ENCODE measurements at regions not wholly inside any gene's neighbourhood (a gene's known extent, or its start where the extent isn't known, plus 50 kb on each side); places are given as distances from the start of the nearest gene placed in this dataset.

DNA sequence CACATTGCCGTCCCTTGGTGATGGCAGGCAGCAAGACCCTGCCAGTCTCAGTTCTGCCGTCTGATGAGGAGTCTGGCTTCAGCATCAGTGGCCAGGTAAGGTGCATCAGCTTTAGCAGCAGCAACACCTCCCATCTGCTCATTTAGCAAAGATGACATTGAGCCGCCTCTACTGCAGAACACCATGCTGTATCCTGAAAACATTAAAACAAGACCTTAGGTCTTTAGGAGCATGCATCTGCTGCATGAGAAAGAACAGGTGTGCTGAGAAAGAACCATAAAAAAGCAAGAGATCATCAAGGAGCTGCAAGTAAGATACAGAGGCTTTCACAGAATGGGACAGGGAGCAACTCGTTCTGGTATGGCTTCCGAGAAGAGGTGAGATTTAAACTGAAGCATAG lies 87.5 kb downstream of the SCN11A start:
- TF ChIP-seq, protein P1, sequence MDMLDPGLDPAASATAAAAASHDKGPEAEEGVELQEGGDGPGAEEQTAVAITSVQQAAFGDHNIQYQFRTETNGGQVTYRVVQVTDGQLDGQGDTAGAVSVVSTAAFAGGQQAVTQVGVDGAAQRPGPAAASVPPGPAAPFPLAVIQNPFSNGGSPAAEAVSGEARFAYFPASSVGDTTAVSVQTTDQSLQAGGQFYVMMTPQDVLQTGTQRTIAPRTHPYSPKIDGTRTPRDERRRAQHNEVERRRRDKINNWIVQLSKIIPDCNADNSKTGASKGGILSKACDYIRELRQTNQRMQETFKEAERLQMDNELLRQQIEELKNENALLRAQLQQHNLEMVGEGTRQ (CRISPR knock-in tag; IDR thresholded peaks at IDR 0.05), result no peak
- peaks cover 16% of the 10 kb centered on the region for H3K4me1 Mint-ChIP-seq
- no peaks in the 10 kb centered on the region for H3K9me3 Mint-ChIP-seq
- POLR2A ChIA-PET, result no interaction called here
- H3K4me3 Mint-ChIP-seq, result no peak overlapping the region
- no peak overlapping the region for H3K27ac Mint-ChIP-seq
- no peak for DNase-seq (ENCODE audit: low spot score)
- CTCF ChIA-PET, result no interaction called here
- H3K36me3 Mint-ChIP-seq, result no peaks in the 10 kb centered on the region
- no peak for ATAC-seq
- no peaks in the 10 kb centered on the region for H3K27me3 Mint-ChIP-seq (ENCODE audit: low read depth)

DNA sequence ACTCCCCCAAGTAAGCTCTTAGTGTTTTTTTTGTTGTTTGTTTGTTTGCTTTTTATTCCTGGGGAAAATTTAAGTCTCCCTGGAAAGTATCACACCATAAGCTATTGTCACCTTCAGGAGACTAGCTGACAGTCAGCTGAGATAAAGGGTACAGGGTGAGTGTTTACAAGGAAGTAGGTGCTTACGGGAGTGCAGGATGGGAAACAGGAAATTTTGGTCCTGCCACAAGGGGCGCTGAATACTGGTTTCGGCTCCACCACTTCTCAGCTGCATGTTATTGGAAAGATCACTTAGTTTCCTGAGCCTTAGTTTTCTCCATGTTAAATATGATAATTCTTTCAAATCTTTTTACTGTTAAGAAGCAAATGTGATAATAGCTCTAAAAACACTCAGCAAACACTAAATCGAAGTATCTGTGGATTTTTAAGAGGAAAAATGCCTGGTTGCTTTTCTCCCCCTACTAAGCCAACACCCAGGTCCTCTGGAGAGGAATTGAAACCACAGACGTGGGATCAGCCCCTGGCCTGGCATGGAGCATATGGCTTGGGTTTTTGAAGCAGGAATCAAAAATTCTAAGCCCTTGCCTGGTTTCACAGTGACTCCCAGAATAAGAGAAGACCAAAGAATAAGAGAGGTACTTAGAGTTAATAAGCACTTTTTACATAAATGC lies 90.7 kb downstream of the SCN11A start:
- Mint-ChIP-seq H3K27ac (0 out of 2 replicates have a peak overlapping the region, but pooled peaks have one; percentile 39), H3K36me3 (no peaks in the 10 kb centered on the region), H3K9me3 (no peaks in the 10 kb centered on the region), H3K4me1 (peaks cover 13% of the 10 kb centered on the region), H3K4me3 (no peak overlapping the region), H3K27me3 (ENCODE audit: low read depth) (no peaks in the 10 kb centered on the region)
- TF ChIP-seq NFATC4 (CRISPR knock-in tag; IDR thresholded peaks at IDR 0.05), result no peak
- TF ChIP-seq, protein P2, sequence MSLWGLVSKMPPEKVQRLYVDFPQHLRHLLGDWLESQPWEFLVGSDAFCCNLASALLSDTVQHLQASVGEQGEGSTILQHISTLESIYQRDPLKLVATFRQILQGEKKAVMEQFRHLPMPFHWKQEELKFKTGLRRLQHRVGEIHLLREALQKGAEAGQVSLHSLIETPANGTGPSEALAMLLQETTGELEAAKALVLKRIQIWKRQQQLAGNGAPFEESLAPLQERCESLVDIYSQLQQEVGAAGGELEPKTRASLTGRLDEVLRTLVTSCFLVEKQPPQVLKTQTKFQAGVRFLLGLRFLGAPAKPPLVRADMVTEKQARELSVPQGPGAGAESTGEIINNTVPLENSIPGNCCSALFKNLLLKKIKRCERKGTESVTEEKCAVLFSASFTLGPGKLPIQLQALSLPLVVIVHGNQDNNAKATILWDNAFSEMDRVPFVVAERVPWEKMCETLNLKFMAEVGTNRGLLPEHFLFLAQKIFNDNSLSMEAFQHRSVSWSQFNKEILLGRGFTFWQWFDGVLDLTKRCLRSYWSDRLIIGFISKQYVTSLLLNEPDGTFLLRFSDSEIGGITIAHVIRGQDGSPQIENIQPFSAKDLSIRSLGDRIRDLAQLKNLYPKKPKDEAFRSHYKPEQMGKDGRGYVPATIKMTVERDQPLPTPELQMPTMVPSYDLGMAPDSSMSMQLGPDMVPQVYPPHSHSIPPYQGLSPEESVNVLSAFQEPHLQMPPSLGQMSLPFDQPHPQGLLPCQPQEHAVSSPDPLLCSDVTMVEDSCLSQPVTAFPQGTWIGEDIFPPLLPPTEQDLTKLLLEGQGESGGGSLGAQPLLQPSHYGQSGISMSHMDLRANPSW (CRISPR knock-in tag; conservative IDR thresholded peaks at IDR 0.05; ENCODE audit: low read depth), result no peak
- TF ChIP-seq, protein P3, sequence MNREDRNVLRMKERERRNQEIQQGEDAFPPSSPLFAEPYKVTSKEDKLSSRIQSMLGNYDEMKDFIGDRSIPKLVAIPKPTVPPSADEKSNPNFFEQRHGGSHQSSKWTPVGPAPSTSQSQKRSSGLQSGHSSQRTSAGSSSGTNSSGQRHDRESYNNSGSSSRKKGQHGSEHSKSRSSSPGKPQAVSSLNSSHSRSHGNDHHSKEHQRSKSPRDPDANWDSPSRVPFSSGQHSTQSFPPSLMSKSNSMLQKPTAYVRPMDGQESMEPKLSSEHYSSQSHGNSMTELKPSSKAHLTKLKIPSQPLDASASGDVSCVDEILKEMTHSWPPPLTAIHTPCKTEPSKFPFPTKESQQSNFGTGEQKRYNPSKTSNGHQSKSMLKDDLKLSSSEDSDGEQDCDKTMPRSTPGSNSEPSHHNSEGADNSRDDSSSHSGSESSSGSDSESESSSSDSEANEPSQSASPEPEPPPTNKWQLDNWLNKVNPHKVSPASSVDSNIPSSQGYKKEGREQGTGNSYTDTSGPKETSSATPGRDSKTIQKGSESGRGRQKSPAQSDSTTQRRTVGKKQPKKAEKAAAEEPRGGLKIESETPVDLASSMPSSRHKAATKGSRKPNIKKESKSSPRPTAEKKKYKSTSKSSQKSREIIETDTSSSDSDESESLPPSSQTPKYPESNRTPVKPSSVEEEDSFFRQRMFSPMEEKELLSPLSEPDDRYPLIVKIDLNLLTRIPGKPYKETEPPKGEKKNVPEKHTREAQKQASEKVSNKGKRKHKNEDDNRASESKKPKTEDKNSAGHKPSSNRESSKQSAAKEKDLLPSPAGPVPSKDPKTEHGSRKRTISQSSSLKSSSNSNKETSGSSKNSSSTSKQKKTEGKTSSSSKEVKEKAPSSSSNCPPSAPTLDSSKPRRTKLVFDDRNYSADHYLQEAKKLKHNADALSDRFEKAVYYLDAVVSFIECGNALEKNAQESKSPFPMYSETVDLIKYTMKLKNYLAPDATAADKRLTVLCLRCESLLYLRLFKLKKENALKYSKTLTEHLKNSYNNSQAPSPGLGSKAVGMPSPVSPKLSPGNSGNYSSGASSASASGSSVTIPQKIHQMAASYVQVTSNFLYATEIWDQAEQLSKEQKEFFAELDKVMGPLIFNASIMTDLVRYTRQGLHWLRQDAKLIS (CRISPR knock-in tag; IDR thresholded peaks at IDR 0.05; ENCODE audit: borderline replicate concordance), result no peak
- TF ChIP-seq, protein P4, sequence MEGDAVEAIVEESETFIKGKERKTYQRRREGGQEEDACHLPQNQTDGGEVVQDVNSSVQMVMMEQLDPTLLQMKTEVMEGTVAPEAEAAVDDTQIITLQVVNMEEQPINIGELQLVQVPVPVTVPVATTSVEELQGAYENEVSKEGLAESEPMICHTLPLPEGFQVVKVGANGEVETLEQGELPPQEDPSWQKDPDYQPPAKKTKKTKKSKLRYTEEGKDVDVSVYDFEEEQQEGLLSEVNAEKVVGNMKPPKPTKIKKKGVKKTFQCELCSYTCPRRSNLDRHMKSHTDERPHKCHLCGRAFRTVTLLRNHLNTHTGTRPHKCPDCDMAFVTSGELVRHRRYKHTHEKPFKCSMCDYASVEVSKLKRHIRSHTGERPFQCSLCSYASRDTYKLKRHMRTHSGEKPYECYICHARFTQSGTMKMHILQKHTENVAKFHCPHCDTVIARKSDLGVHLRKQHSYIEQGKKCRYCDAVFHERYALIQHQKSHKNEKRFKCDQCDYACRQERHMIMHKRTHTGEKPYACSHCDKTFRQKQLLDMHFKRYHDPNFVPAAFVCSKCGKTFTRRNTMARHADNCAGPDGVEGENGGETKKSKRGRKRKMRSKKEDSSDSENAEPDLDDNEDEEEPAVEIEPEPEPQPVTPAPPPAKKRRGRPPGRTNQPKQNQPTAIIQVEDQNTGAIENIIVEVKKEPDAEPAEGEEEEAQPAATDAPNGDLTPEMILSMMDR (IDR thresholded peaks at IDR 0.05), result peak; percentile 55
- no peak for TF ChIP-seq CREM (CRISPR knock-in tag; IDR thresholded peaks at IDR 0.05)
- DNase-seq (ENCODE audit: low spot score), result peak; percentile 72
- ChIA-PET POLR2A (interaction anchor here (1.0 kb wide), 1 partner anchor 9 kb away, joined by 3 read pairs; no protein-coding TSS in a partner anchor), CTCF (interaction anchor here (0.6 to 4.3 kb wide), 21 partner anchors 10 to 663 kb away, joined by 3 to 46 read pairs (median 4); no protein-coding TSS in a partner anchor)
- peak; percentile 97 for ATAC-seq

DNA sequence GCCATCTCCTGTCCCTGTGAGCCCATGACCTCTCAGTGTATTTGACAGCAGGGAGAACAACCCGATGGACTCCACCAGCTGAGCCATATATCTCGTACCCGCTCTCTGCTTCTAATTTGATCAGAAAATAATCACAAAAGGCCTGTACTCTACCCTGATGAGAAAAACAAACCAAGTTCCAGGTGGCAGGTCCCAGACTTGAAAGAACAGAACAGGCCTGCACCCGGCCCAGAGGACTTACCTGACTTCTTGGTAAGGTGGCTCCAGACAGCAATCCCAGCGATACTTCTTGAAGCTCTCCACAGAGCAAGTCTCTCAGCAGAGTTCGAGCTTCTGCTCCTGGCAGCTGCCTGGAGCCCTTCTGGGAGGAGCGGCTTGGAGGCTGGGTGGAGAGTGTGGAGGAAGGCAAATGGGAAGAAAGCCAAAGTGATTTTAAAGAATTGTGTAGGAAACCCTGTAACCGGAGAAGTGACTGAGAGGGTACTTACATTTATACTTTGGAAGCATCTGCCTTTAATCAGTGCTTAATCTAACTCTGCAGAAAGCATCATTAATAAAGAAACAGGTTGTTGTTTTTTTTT lies 91.6 kb downstream of the SCN11A start:
- DNase-seq (ENCODE audit: low spot score) (no peak), ATAC-seq (no peak)
- Mint-ChIP-seq H3K4me1 (peaks cover 13% of the 10 kb centered on the region), H3K27me3 (ENCODE audit: low read depth) (no peaks in the 10 kb centered on the region), H3K27ac (peak overlapping the region; percentile 51; the same call in 1 of the 2 replicates), H3K4me3 (no peak overlapping the region), H3K9me3 (no peaks in the 10 kb centered on the region), H3K36me3 (no peaks in the 10 kb centered on the region)
- ChIA-PET CTCF (interaction anchor here (0.9 to 4.3 kb wide), 15 partner anchors 9 to 221 kb away, joined by 3 to 46 read pairs (median 5); no protein-coding TSS in a partner anchor), POLR2A (no interaction called here)
- no peak for TF ChIP-seq FOXK1 (CRISPR knock-in tag; IDR thresholded peaks at IDR 0.05)
- no peak for TF ChIP-seq NFE2L1 (CRISPR knock-in tag; IDR thresholded peaks at IDR 0.05)
- TF ChIP-seq KAT7 (CRISPR knock-in tag; IDR thresholded peaks at IDR 0.05; ENCODE audit: borderline replicate concordance), result no peak
- TF ChIP-seq, protein P5, sequence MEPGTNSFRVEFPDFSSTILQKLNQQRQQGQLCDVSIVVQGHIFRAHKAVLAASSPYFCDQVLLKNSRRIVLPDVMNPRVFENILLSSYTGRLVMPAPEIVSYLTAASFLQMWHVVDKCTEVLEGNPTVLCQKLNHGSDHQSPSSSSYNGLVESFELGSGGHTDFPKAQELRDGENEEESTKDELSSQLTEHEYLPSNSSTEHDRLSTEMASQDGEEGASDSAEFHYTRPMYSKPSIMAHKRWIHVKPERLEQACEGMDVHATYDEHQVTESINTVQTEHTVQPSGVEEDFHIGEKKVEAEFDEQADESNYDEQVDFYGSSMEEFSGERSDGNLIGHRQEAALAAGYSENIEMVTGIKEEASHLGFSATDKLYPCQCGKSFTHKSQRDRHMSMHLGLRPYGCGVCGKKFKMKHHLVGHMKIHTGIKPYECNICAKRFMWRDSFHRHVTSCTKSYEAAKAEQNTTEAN (CRISPR knock-in tag; IDR thresholded peaks at IDR 0.05), result no peak
- no peak for TF ChIP-seq GABPB1 (CRISPR knock-in tag; IDR thresholded peaks at IDR 0.05)
- no peak for TF ChIP-seq ETV6 (CRISPR knock-in tag; IDR thresholded peaks at IDR 0.05)

All from WTC11 (cell line).